CD4-positive, CD25-positive, alpha-beta regulatory T cell (primary cell): ENCODE measurements at regions not wholly inside any gene's neighbourhood (a gene's known extent, or its start where the extent isn't known, plus 50 kb on each side); places are given as distances from the start of the nearest gene placed in this dataset.

Source experiments
- ATAC-seq, 2 donors: fragments of 150-1000 bp; cut with Tn5 transposase; one replicate each; pipeline ENCODE4 v1.10.0; 2021; ENCODE audit warnings: low read depth in 2 of 2, moderate number of reproducible peaks in 2 of 2, moderate library complexity in 1 of 2
- DNase-seq, 3 donors: peaks; one replicate each; pipeline versions ENCODE4 v3.0.0 to v3.0.0-alpha.2; 2012 to 2022; ENCODE audit warnings: mixed read lengths in 1 of 3
- H3K27ac ChIP-seq: one replicate; pipeline ENCODE4 v1.7.0; 2013; ENCODE audit warnings: mild to moderate bottlenecking, low read length; ENCODE audit not compliant: insufficient read depth, poor library complexity, severe bottlenecking
- H3K27me3 ChIP-seq: one replicate; pipeline ENCODE4 v1.7.0; 2013; ENCODE audit warnings: low read length; ENCODE audit not compliant: control insufficient read depth, insufficient read depth
- H3K36me3 ChIP-seq: one replicate; pipeline ENCODE4 v1.7.0; 2013; ENCODE audit warnings: mild to moderate bottlenecking, low read length, moderate library complexity; ENCODE audit not compliant: control insufficient read depth, insufficient read depth
- H3K4me1 ChIP-seq: 2 replicates; pipeline ENCODE4 v1.7.0; 2013; ENCODE audit warnings: mild to moderate bottlenecking, low read length; ENCODE audit not compliant: insufficient read depth, control insufficient read depth, poor library complexity, severe bottlenecking
- H3K4me3 ChIP-seq: one replicate; pipeline ENCODE4 v1.7.0; 2013; ENCODE audit warnings: low read depth, mild to moderate bottlenecking, low read length, moderate library complexity
- H3K9me3 ChIP-seq, 2 experiments: 1 replicate in 1 of 2; 2 replicates in 1 of 2; pipeline ENCODE4 v1.7.0; 2013; ENCODE audit warnings: low read length in 2 of 2, mild to moderate bottlenecking in 1 of 2, moderate library complexity in 1 of 2; ENCODE audit not compliant: control insufficient read depth in 2 of 2
- H3K27ac Mint-ChIP-seq, 3 donors: one replicate each; pipeline ENCODE4 v1.8.0; 2020 to 2022; ENCODE audit warnings: mild to moderate bottlenecking in 3 of 3, mixed read lengths in 3 of 3, moderate library complexity in 2 of 3
- H3K27me3 Mint-ChIP-seq: one replicate; pipeline ENCODE4 v1.8.0; 2022; ENCODE audit warnings: mild to moderate bottlenecking, mixed read lengths
- H3K36me3 Mint-ChIP-seq: one replicate; pipeline ENCODE4 v1.8.0; 2020; ENCODE audit warnings: mixed read lengths
- H3K4me1 Mint-ChIP-seq, 4 donors: one replicate each; pipeline ENCODE4 v1.8.0; 2020 to 2022; ENCODE audit warnings: mixed read lengths in 4 of 4, mild to moderate bottlenecking in 1 of 4
- H3K4me3 Mint-ChIP-seq, 4 donors: one replicate each; pipeline ENCODE4 v1.8.0; 2020 to 2022; ENCODE audit warnings: mild to moderate bottlenecking in 4 of 4, mixed read lengths in 4 of 4, moderate library complexity in 3 of 4
- H3K9me3 Mint-ChIP-seq, 7 donors: one replicate each; pipeline ENCODE4 v1.8.0; 2020 to 2022; ENCODE audit warnings: mixed read lengths in 7 of 7, mild to moderate bottlenecking in 3 of 7, moderate library complexity in 2 of 7

GRCh38 chr12:116639765-116640164, 80.6 kb downstream of the MAP1LC3B2 start:
- Histone ChIP-seq H3K36me3 (no peaks in the 10 kb centered on the region), H3K27ac (no peak overlapping the region), H3K4me3 (no peak overlapping the region), H3K4me1 (no peaks in the 10 kb centered on the region), H3K9me3 (no peaks in the 10 kb centered on the region), H3K27me3 (peaks cover 3% of the 10 kb centered on the region)
- H3K4me3 Mint-ChIP-seq: no peak overlapping the region
- DNase-seq (no peak), ATAC-seq (no peak)
- no peak overlapping the region for H3K27ac Mint-ChIP-seq
- peaks cover 8% of the 10 kb centered on the region for H3K27me3 Mint-ChIP-seq
- H3K4me1 Mint-ChIP-seq: peaks cover 0 to 8% (median 2%) of the 10 kb centered on the region in 4 donors
- H3K9me3 Mint-ChIP-seq: peaks cover 0 to 3% (median under 1%) of the 10 kb centered on the region in 7 donors
- no peaks in the 10 kb centered on the region for H3K36me3 Mint-ChIP-seq

GRCh38 chr12:116638376-116638775, 79.2 kb downstream of the MAP1LC3B2 start:
- no peak for DNase-seq

GRCh38 chr12:116637589-116638150, 78.5 kb downstream of the MAP1LC3B2 start:
- Histone ChIP-seq H3K27me3 (peaks cover 11% of the 10 kb centered on the region), H3K9me3 (no peaks in the 10 kb centered on the region), H3K27ac (no peak overlapping the region), H3K36me3 (no peaks in the 10 kb centered on the region), H3K4me3 (no peak overlapping the region), H3K4me1 (no peaks in the 10 kb centered on the region)
- ATAC-seq (no peak), DNase-seq (no peak)
- no peak overlapping the region for H3K27ac Mint-ChIP-seq
- H3K9me3 Mint-ChIP-seq: peaks cover 0 to 3% (median 0%) of the 10 kb centered on the region in 7 donors
- H3K36me3 Mint-ChIP-seq: no peaks in the 10 kb centered on the region
- no peak overlapping the region for H3K4me3 Mint-ChIP-seq
- peaks cover 0 to 5% (median 2%) of the 10 kb centered on the region in 4 donors for H3K4me1 Mint-ChIP-seq
- peaks cover 23% of the 10 kb centered on the region for H3K27me3 Mint-ChIP-seq

More at GRCh38 chr12:116638376-116638775, 79.2 kb downstream of the MAP1LC3B2 start:
- no peak overlapping the region for H3K27ac ChIP-seq
- H3K4me3 ChIP-seq: no peak overlapping the region
- peaks cover 0 to 8% (median 2%) of the 10 kb centered on the region in 4 donors for H3K4me1 Mint-ChIP-seq
- H3K9me3 Mint-ChIP-seq: peaks cover 0 to 3% (median 0%) of the 10 kb centered on the region in 7 donors
- H3K4me3 Mint-ChIP-seq: no peak overlapping the region
- ATAC-seq: no peak
- no peak overlapping the region for H3K27ac Mint-ChIP-seq
- no peaks in the 10 kb centered on the region for H3K36me3 ChIP-seq
- no peaks in the 10 kb centered on the region for H3K36me3 Mint-ChIP-seq
- no peaks in the 10 kb centered on the region for H3K4me1 ChIP-seq
- H3K27me3 Mint-ChIP-seq: peaks cover 19% of the 10 kb centered on the region
- H3K9me3 ChIP-seq: no peaks in the 10 kb centered on the region
- H3K27me3 ChIP-seq: peaks cover 9% of the 10 kb centered on the region

- Histone ChIP-seq H3K4me3 (no peak overlapping the region), H3K36me3 (no peaks in the 10 kb centered on the region), H3K9me3 (no peaks in the 10 kb centered on the region), H3K27ac (no peak overlapping the region), H3K27me3 (peaks cover 11% of the 10 kb centered on the region), H3K4me1 (no peaks in the 10 kb centered on the region)
- Mint-ChIP-seq H3K4me1 (peaks cover 0 to 5% (median 0%) of the 10 kb centered on the region in 4 donors), H3K27ac (no peak overlapping the region), H3K36me3 (no peaks in the 10 kb centered on the region), H3K9me3 (peaks cover 0 to 3% (median 0%) of the 10 kb centered on the region in 7 donors), H3K4me3 (no peak overlapping the region), H3K27me3 (peaks cover 23% of the 10 kb centered on the region)
- ATAC-seq (no peak), DNase-seq (no peak)
Measured at GRCh38 chr12:116636608-116637519, 77.7 kb downstream of the MAP1LC3B2 start.

GRCh38 chr12:116635487-116635886, 76.3 kb downstream of the MAP1LC3B2 start:
- peaks cover 0 to 5% (median 0%) of the 10 kb centered on the region in 4 donors for H3K4me1 Mint-ChIP-seq
- Histone ChIP-seq H3K36me3 (no peaks in the 10 kb centered on the region), H3K27me3 (peaks cover 11% of the 10 kb centered on the region), H3K4me3 (no peak overlapping the region), H3K4me1 (no peaks in the 10 kb centered on the region), H3K27ac (no peak overlapping the region), H3K9me3 (no peaks in the 10 kb centered on the region)
- ATAC-seq (no peak), DNase-seq (no peak)
- H3K27me3 Mint-ChIP-seq: peaks cover 33% of the 10 kb centered on the region
- peak overlapping the region in 1 of 3 donors; percentile 45 for H3K27ac Mint-ChIP-seq
- peaks cover 0 to 3% (median 0%) of the 10 kb centered on the region in 7 donors for H3K9me3 Mint-ChIP-seq
- no peak overlapping the region for H3K4me3 Mint-ChIP-seq
- no peaks in the 10 kb centered on the region for H3K36me3 Mint-ChIP-seq

- no peaks in the 10 kb centered on the region for H3K36me3 Mint-ChIP-seq
- H3K9me3 Mint-ChIP-seq: peaks cover 0 to 3% (median 0%) of the 10 kb centered on the region in 7 donors
- H3K36me3 ChIP-seq: no peaks in the 10 kb centered on the region
Measured at GRCh38 chr12:116633476-116633875, 74.3 kb downstream of the MAP1LC3B2 start.

GRCh38 chr12:116631619-116632018, 72.4 kb downstream of the MAP1LC3B2 start:
- Mint-ChIP-seq H3K27me3 (peaks cover 47% of the 10 kb centered on the region), H3K9me3 (peaks cover 0 to 3% (median 0%) of the 10 kb centered on the region in 7 donors), H3K36me3 (no peaks in the 10 kb centered on the region), H3K27ac (no peak overlapping the region), H3K4me1 (peaks cover 0 to 5% (median 0%) of the 10 kb centered on the region in 4 donors), H3K4me3 (no peak overlapping the region)
- Histone ChIP-seq H3K27ac (no peak overlapping the region), H3K27me3 (peaks cover 11% of the 10 kb centered on the region), H3K4me3 (no peak overlapping the region), H3K4me1 (no peaks in the 10 kb centered on the region), H3K9me3 (no peaks in the 10 kb centered on the region), H3K36me3 (no peaks in the 10 kb centered on the region)
- ATAC-seq: no peak
- DNase-seq: no peak

More at GRCh38 chr12:116633476-116633875, 74.3 kb downstream of the MAP1LC3B2 start:
- Mint-ChIP-seq H3K4me3 (no peak overlapping the region), H3K27ac (no peak overlapping the region), H3K27me3 (peaks cover 47% of the 10 kb centered on the region), H3K4me1 (peaks cover 0 to 5% (median 0%) of the 10 kb centered on the region in 4 donors)
- DNase-seq (no peak), ATAC-seq (no peak)
- H3K4me1 ChIP-seq: no peaks in the 10 kb centered on the region
- H3K27me3 ChIP-seq: peaks cover 11% of the 10 kb centered on the region
- no peak overlapping the region for H3K4me3 ChIP-seq
- no peaks in the 10 kb centered on the region for H3K9me3 ChIP-seq
- H3K27ac ChIP-seq: no peak overlapping the region
